H1 (cell line): ENCODE measurements at regions not wholly inside any gene's neighbourhood (a gene's known extent, or its start where the extent isn't known, plus 50 kb on each side); places are given as distances from the start of the nearest gene placed in this dataset.

ENCODE experiments used
- BRCA1 ChIP-seq: IDR thresholded peaks from 2 replicates; pipeline ENCODE4 v1.6.1; 2012; ENCODE audit warnings: low read depth, low read length, improper control_type of control experiment
- CHD2 ChIP-seq: IDR thresholded peaks from 2 replicates; pipeline ENCODE4 v1.6.1; 2012; ENCODE audit warnings: low read length, improper control_type of control experiment
- CHD7 ChIP-seq: fragments of 300-600 bp; sonication (generic); IDR thresholded peaks from 2 replicates; pipeline ENCODE4 v1.7.1; 2012; ENCODE audit warnings: low read length, moderate library complexity, mild to moderate bottlenecking, inconsistent platforms; ENCODE audit not compliant: insufficient replicate concordance
- EGR1 ChIP-seq: IDR thresholded peaks from 2 replicates; pipeline ENCODE4 v1.6.1; 2011; ENCODE audit warnings: low read depth, low read length, borderline replicate concordance
- JUN ChIP-seq: IDR thresholded peaks from 2 replicates; pipeline ENCODE4 v1.6.1; 2011; ENCODE audit warnings: low read depth, mild to moderate bottlenecking, improper control_type of control experiment, low read length
- POLR2AphosphoS5 ChIP-seq: IDR thresholded peaks from 2 replicates; pipeline ENCODE4 v1.6.1; 2011; ENCODE audit warnings: low read depth, low read length
- RBBP5 ChIP-seq: IDR thresholded peaks from 2 replicates; pipeline ENCODE4 v1.7.1; 2012; ENCODE audit warnings: low read depth, mild to moderate bottlenecking, inconsistent platforms, low read length, moderate library complexity, borderline replicate concordance
- RFX5 ChIP-seq: IDR thresholded peaks from 2 replicates; pipeline ENCODE4 v1.6.1; 2011; ENCODE audit warnings: low read depth, low read length, improper control_type of control experiment, borderline replicate concordance
- TAF7 ChIP-seq: optimal IDR thresholded peaks from 2 replicates; pipeline ENCODE3; 2011; ENCODE audit warnings: low read depth, mild to moderate bottlenecking, inconsistent platforms, low read length, moderate library complexity, borderline replicate concordance
- TCF12 ChIP-seq: IDR thresholded peaks from 2 replicates; pipeline ENCODE4 v1.6.1; 2011; ENCODE audit warnings: low read depth, mild to moderate bottlenecking, low read length

GRCh38 chr1:221137666-221138065, 258.4 kb downstream of the HLX start (continued):
- TF ChIP-seq CHD7 = no peak
- no peak for TF ChIP-seq RFX5
- TF ChIP-seq CHD2 = no peak
- no peak for TF ChIP-seq TCF12
- TF ChIP-seq BRCA1 = no peak
- TF ChIP-seq TAF7 = no peak
- no peak for TF ChIP-seq EGR1
- no peak for TF ChIP-seq RBBP5
- no peak for TF ChIP-seq JUN
- TF ChIP-seq POLR2AphosphoS5 = no peak
